ENCODE measurements at regions not wholly inside any gene's neighbourhood (a gene's known extent, or its start where the extent isn't known, plus 50 kb on each side); places are given as distances from the start of the nearest gene placed in this dataset.

- TF ChIP-seq CTCF (IDR thresholded peaks at IDR 0.05) = no peak
- TF ChIP-seq EP300 (IDR thresholded peaks at IDR 0.05) = no peak
- TF ChIP-seq POLR2A (IDR thresholded peaks at IDR 0.05) = no peak
Measured at GRCh38 chr13:50595196-50595595, 248.3 kb downstream of the DLEU7 start.

Measured in ovary (tissue), 3 donors.